WTC11 (cell line): ENCODE measurements at regions not wholly inside any gene's neighbourhood (a gene's known extent, or its start where the extent isn't known, plus 50 kb on each side); places are given as distances from the start of the nearest gene placed in this dataset.

Experiments
- ATAC-seq: fragments of 200-7000 bp; cut with Tn5 transposase; 2 replicates; pipeline ENCODE4 v1.10.0; 2021; ENCODE audit warnings: mild to moderate bottlenecking, moderate library complexity
- CTCF ChIA-PET: fragments of 300-600 bp; sonication (Branson Sonifier 250); formaldehyde crosslinking; loops from one replicate; lab custom pipeline; 2021; ENCODE audit warnings: antibody characterized with exemption; lab: Charles Lee
- POLR2A ChIA-PET: fragments of 350-600 bp; sonication (Branson Sonifier 250); formaldehyde crosslinking; loops from one replicate; lab custom pipeline; 2021; ENCODE audit warnings: antibody characterized with exemption; lab: Charles Lee
- DNase-seq: peaks from one replicate; pipeline ENCODE4 v3.0.0; 2021; ENCODE audit warnings: low spot score
- H3K27ac Mint-ChIP-seq: 2 replicates; pipeline ENCODE4 v1.8.0; 2021; ENCODE audit warnings: mixed read lengths
- H3K27me3 Mint-ChIP-seq: 2 replicates; pipeline ENCODE4 v1.8.0; 2021; ENCODE audit warnings: low read depth, mild to moderate bottlenecking, moderate library complexity, mixed read lengths
- H3K36me3 Mint-ChIP-seq: 2 replicates; pipeline ENCODE4 v1.8.0; 2021; ENCODE audit warnings: mixed read lengths
- H3K4me1 Mint-ChIP-seq: 2 replicates; pipeline ENCODE4 v1.8.0; 2022; ENCODE audit warnings: mixed read lengths
- H3K4me3 Mint-ChIP-seq: 2 replicates; pipeline ENCODE4 v1.8.0; 2021; ENCODE audit warnings: mild to moderate bottlenecking, moderate library complexity, mixed read lengths
- H3K9me3 Mint-ChIP-seq: 2 replicates; pipeline ENCODE4 v1.8.0; 2021; ENCODE audit warnings: mixed read lengths
- ATF2 ChIP-seq: sonication (generic); formaldehyde crosslinking; IDR thresholded peaks from 2 replicates; pipeline ENCODE4 v1.8.1; 2022; ENCODE audit warnings: low read depth, missing genetic modification reagents, borderline replicate concordance
- ELF4 ChIP-seq: sonication (generic); formaldehyde crosslinking; IDR thresholded peaks from 2 replicates; pipeline ENCODE4 v1.8.1; 2022; ENCODE audit warnings: low read depth, mild to moderate bottlenecking, moderate library complexity, missing genetic modification reagents
- EMX1 ChIP-seq: fragments of 250-450 bp; sonication (Bioruptor Pico); IDR thresholded peaks from 2 replicates; pipeline ENCODE4 v1.8.0; 2021; ENCODE audit warnings: mild to moderate bottlenecking
- ESRRA ChIP-seq: sonication (generic); formaldehyde crosslinking; IDR thresholded peaks from 2 replicates; pipeline ENCODE4 v1.8.1; 2022; ENCODE audit warnings: mild to moderate bottlenecking, missing genetic modification reagents, borderline replicate concordance
- ETV6 ChIP-seq: sonication (generic); formaldehyde crosslinking; IDR thresholded peaks from 2 replicates; pipeline ENCODE4 v1.8.1; 2022; ENCODE audit warnings: mild to moderate bottlenecking, missing genetic modification reagents
- HMGA2 ChIP-seq: fragments of 250-450 bp; sonication (Bioruptor Pico); IDR thresholded peaks from 2 replicates; pipeline ENCODE4 v1.4.0; 2021; ENCODE audit warnings: mild to moderate bottlenecking, moderate library complexity
- HMGXB4 ChIP-seq: sonication (generic); formaldehyde crosslinking; IDR thresholded peaks from 2 replicates; pipeline ENCODE4 v1.8.1; 2023; ENCODE audit warnings: mild to moderate bottlenecking, moderate library complexity, missing genetic modification reagents
- NFATC4 ChIP-seq: fragments of 250-450 bp; sonication (Bioruptor Pico); IDR thresholded peaks from 2 replicates; pipeline ENCODE4 v1.9.0; 2021; ENCODE audit warnings: mild to moderate bottlenecking
- PRDM15 ChIP-seq: sonication (generic); formaldehyde crosslinking; IDR thresholded peaks from 2 replicates; pipeline ENCODE4 v1.8.0; 2022; ENCODE audit warnings: missing genetic modification reagents
- SMAD3 ChIP-seq: sonication (generic); formaldehyde crosslinking; IDR thresholded peaks from 2 replicates; pipeline ENCODE4 v1.8.0; 2022; ENCODE audit warnings: missing genetic modification reagents, mild to moderate bottlenecking, borderline replicate concordance
- TP53 ChIP-seq: sonication (generic); formaldehyde crosslinking; IDR thresholded peaks from 2 replicates; pipeline ENCODE4 v1.8.1; 2023; ENCODE audit warnings: mild to moderate bottlenecking, missing genetic modification reagents
- USF1 ChIP-seq: sonication (generic); formaldehyde crosslinking; IDR thresholded peaks from 2 replicates; pipeline ENCODE4 v1.8.0; 2022; ENCODE audit warnings: mild to moderate bottlenecking, missing genetic modification reagents
- ZNF396 ChIP-seq: fragments of 250-450 bp; sonication (Bioruptor Pico); IDR thresholded peaks from 2 replicates; pipeline ENCODE4 v1.8.0; 2021; ENCODE audit warnings: mild to moderate bottlenecking, moderate library complexity, borderline replicate concordance
- ZNF425 ChIP-seq: fragments of 250-450 bp; sonication (Bioruptor Pico); conservative IDR thresholded peaks from 2 replicates; pipeline ENCODE4 v1.9.0; 2021; ENCODE audit warnings: mild to moderate bottlenecking
- ZNF671 ChIP-seq: fragments of 250-450 bp; sonication (Bioruptor Pico); IDR thresholded peaks from 2 replicates; pipeline ENCODE4 v1.8.0; 2021; ENCODE audit warnings: mild to moderate bottlenecking

GRCh38 chr3:117790235-117790987 lies 1080.8 kb downstream of the TUSC7 start (continued):
- TF ChIP-seq ZNF425 (CRISPR knock-in tag) (no peak), USF1 (no peak), HMGXB4 (CRISPR knock-in tag) (no peak), NFATC4 (no peak), ATF2 (no peak), SMAD3 (CRISPR knock-in tag) (no peak), ESRRA (CRISPR knock-in tag) (no peak), TP53 (CRISPR knock-in tag) (no peak), HMGA2 (no peak), ZNF671 (CRISPR knock-in tag) (no peak)
- TF ChIP-seq, all 79 proteins: peak for 0

GRCh38 chr3:117793622-117794265 lies 1084.2 kb downstream of the TUSC7 start:
- CTCF ChIA-PET, result no interaction called here
- Mint-ChIP-seq H3K36me3 (no peaks in the 10 kb centered on the region), H3K4me3 (no peak overlapping the region), H3K9me3 (no peaks in the 10 kb centered on the region), H3K27ac (no peak overlapping the region), H3K27me3 (no peaks in the 10 kb centered on the region), H3K4me1 (peaks cover 30% of the 10 kb centered on the region)
- DNase-seq (no peak), ATAC-seq (no peak)
- TF ChIP-seq NFATC4, result no peak
- TF ChIP-seq ZNF396 (CRISPR knock-in tag), result no peak
- TF ChIP-seq EMX1 (CRISPR knock-in tag), result no peak
- TF ChIP-seq SMAD3 (CRISPR knock-in tag), result no peak
- no peak for TF ChIP-seq ETV6 (CRISPR knock-in tag)
- no peak for TF ChIP-seq ELF4
- no peak for TF ChIP-seq ATF2
- no peak for TF ChIP-seq PRDM15 (CRISPR knock-in tag)
- POLR2A ChIA-PET, result no interaction called here
